Stomach (tissue), 4 donors: ENCODE measurements at regions not wholly inside any gene's neighbourhood (a gene's known extent, or its start where the extent isn't known, plus 50 kb on each side); places are given as distances from the start of the nearest gene placed in this dataset.

ENCODE experiments used
- EP300 ChIP-seq: sonication (generic); formaldehyde crosslinking; IDR thresholded peaks from one replicate; pipeline ENCODE4 v1.6.1; 2017; ENCODE audit warnings: antibody characterized with exemption
- POLR2A ChIP-seq, 4 donors: fragments of 450-650 bp; IDR thresholded peaks; one replicate each; pipeline ENCODE4 v1.6.1; 2016; ENCODE audit warnings: antibody characterized with exemption in 4 of 4, control low read depth in 2 of 4, mild to moderate bottlenecking in 1 of 4, moderate library complexity in 1 of 4
- POLR2AphosphoS5 ChIP-seq, 3 donors: sonication (generic); formaldehyde crosslinking; IDR thresholded peaks; one replicate each; pipeline ENCODE4 v1.6.1; 2016; ENCODE audit warnings: antibody characterized with exemption in 3 of 3
- TF ChIP-seq, protein P1 (sequence below), 7 experiments: fragments of 450-650 bp in 4 of 7; fragments of 200-600 bp in 3 of 7; sonication (generic) in 3 of 7; IDR thresholded peaks; one replicate each; pipeline ENCODE4 v1.5.1; 2016 to 2019; ENCODE audit warnings: antibody characterized with exemption in 7 of 7, control low read depth in 2 of 7, mild to moderate bottlenecking in 1 of 7

DNA sequence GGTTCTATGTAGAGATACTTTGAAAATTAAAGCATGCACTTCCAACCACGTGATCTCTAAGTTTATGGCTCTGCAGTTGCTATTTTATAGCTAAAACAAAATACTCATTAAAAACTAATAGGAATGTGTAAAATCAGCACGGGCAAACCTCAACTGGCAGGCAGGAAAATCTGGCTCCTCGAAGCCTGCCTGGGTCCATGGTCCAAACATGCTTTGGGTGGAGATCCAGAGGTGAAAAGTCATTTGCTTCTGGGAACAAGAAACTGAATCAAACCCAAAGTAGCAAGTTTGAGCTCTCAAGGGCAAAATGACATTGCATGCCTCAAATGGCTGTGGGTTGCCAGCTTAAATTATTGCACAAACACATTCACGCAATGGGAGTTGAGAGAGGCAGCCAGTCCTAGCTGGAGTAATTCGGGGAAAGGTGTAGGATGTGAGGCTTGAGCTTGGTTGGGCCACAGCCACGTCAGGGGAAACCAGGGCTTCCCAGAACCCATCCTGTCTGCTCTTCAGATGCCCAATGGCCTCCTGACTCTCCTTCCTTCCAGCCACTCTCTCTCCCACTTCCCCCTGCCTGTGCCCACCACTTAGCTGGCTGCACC lies 75.2 kb upstream of the LCLAT1 start:
- no peak for TF ChIP-seq POLR2AphosphoS5 (IDR thresholded peaks at IDR 0.05)
- no peak for TF ChIP-seq EP300
- TF ChIP-seq POLR2A (IDR thresholded peaks at IDR 0.05), result no peak
- TF ChIP-seq, protein P1, sequence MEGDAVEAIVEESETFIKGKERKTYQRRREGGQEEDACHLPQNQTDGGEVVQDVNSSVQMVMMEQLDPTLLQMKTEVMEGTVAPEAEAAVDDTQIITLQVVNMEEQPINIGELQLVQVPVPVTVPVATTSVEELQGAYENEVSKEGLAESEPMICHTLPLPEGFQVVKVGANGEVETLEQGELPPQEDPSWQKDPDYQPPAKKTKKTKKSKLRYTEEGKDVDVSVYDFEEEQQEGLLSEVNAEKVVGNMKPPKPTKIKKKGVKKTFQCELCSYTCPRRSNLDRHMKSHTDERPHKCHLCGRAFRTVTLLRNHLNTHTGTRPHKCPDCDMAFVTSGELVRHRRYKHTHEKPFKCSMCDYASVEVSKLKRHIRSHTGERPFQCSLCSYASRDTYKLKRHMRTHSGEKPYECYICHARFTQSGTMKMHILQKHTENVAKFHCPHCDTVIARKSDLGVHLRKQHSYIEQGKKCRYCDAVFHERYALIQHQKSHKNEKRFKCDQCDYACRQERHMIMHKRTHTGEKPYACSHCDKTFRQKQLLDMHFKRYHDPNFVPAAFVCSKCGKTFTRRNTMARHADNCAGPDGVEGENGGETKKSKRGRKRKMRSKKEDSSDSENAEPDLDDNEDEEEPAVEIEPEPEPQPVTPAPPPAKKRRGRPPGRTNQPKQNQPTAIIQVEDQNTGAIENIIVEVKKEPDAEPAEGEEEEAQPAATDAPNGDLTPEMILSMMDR (IDR thresholded peaks at IDR 0.05), result no peak
